GM23338 (cell line): ENCODE measurements at regions not wholly inside any gene's neighbourhood (a gene's known extent, or its start where the extent isn't known, plus 50 kb on each side); places are given as distances from the start of the nearest gene placed in this dataset.

Experiments used
- ATAC-seq: fragments of 200-7000 bp; cut with Tn5 transposase; 3 replicates; pipeline ENCODE4 v1.9.1; 2020
- DNase-seq: peaks from one replicate; pipeline ENCODE4 v3.0.0-alpha.2; 2015; ENCODE audit warnings: low spot score
- H2AFZ ChIP-seq: fragments of 200-600 bp; sonication (generic); 2 replicates; pipeline ENCODE4 v1.8.0; 2016; ENCODE audit warnings: antibody characterized with exemption, mild to moderate bottlenecking, moderate library complexity
- H3F3A ChIP-seq: fragments of 200-600 bp; sonication (generic); replicated peaks from 2 replicates; pipeline ENCODE4 v1.8.0; 2017; ENCODE audit warnings: antibody characterized with exemption, mixed run types, low read depth
- H3K27ac ChIP-seq: fragments of 200-600 bp; sonication (generic); 2 replicates; pipeline ENCODE4 v1.6.1; 2016; ENCODE audit warnings: low read depth
- H3K27me3 ChIP-seq: fragments of 200-600 bp; sonication (generic); 2 replicates; pipeline ENCODE4 v1.8.0; 2016; ENCODE audit warnings: mild to moderate bottlenecking, mixed run types, moderate library complexity; ENCODE audit not compliant: insufficient read depth
- H3K36me3 ChIP-seq: fragments of 200-600 bp; sonication (generic); 2 replicates; pipeline ENCODE4 v1.8.0; 2016; ENCODE audit warnings: mild to moderate bottlenecking; ENCODE audit not compliant: insufficient read depth
- H3K4me1 ChIP-seq: fragments of 200-600 bp; sonication (generic); 2 replicates; pipeline ENCODE4 v1.8.0; 2016; ENCODE audit warnings: mild to moderate bottlenecking, moderate library complexity; ENCODE audit not compliant: insufficient read depth
- H3K4me2 ChIP-seq: fragments of 200-600 bp; sonication (generic); 2 replicates; pipeline ENCODE4 v1.7.1; 2017; ENCODE audit warnings: mixed run types
- H3K4me3 ChIP-seq: fragments of 200-600 bp; sonication (generic); 2 replicates; pipeline ENCODE4 v1.6.1; 2016; ENCODE audit warnings: mixed run types
- H3K79me2 ChIP-seq: fragments of 200-600 bp; sonication (generic); replicated peaks from 2 replicates; pipeline ENCODE4 v1.8.0; 2017; ENCODE audit warnings: mild to moderate bottlenecking; ENCODE audit not compliant: insufficient read depth
- H3K9me2 ChIP-seq: fragments of 200-600 bp; sonication (generic); 2 replicates; pipeline ENCODE4 v1.8.0; 2017; ENCODE audit not compliant: insufficient read depth
- H4K20me1 ChIP-seq: fragments of 200-600 bp; sonication (generic); replicated peaks from 2 replicates; pipeline ENCODE4 v1.8.0; 2017; ENCODE audit warnings: mild to moderate bottlenecking; ENCODE audit not compliant: insufficient read depth
- H3K27ac Mint-ChIP-seq: 2 replicates; pipeline ENCODE4 v1.8.0; 2020; ENCODE audit warnings: inconsistent platforms, mild to moderate bottlenecking, moderate library complexity, mixed read lengths
- H3K27me3 Mint-ChIP-seq: 3 replicates; pipeline ENCODE4 v1.8.0; 2022; ENCODE audit warnings: low read depth, mild to moderate bottlenecking, moderate library complexity, mixed read lengths, inconsistent platforms; ENCODE audit not compliant: insufficient read depth, poor library complexity
- H3K36me3 Mint-ChIP-seq: 3 replicates; pipeline ENCODE4 v1.8.0; 2021; ENCODE audit warnings: low read depth, mild to moderate bottlenecking, inconsistent platforms, moderate library complexity, mixed read lengths
- H3K4me1 Mint-ChIP-seq: 3 replicates; pipeline ENCODE4 v1.8.0; 2020; ENCODE audit warnings: mild to moderate bottlenecking, inconsistent platforms, mixed read lengths
- H3K4me3 Mint-ChIP-seq: 3 replicates; pipeline ENCODE4 v1.8.0; 2021; ENCODE audit warnings: moderate library complexity, mild to moderate bottlenecking, inconsistent platforms, mixed read lengths
- H3K9me3 Mint-ChIP-seq: 3 replicates; pipeline ENCODE4 v1.8.0; 2020; ENCODE audit warnings: moderate library complexity, mild to moderate bottlenecking, inconsistent platforms, mixed read lengths
- CREB1 ChIP-seq: fragments of 250-450 bp; sonication (Bioruptor Pico); IDR thresholded peaks from 2 replicates; pipeline ENCODE4 v1.5.0; 2020; ENCODE audit warnings: low read depth, mild to moderate bottlenecking, moderate library complexity
- JUNB ChIP-seq: IDR thresholded peaks from one replicate; pipeline ENCODE4 v1.6.1; 2016; ENCODE audit warnings: antibody characterized with exemption; ENCODE audit not compliant: unreplicated experiment
- POLR2AphosphoS5 ChIP-seq: IDR thresholded peaks from 2 replicates; pipeline ENCODE4 v1.6.1; 2016; ENCODE audit warnings: antibody characterized with exemption, low read depth
- STAT1 ChIP-seq: IDR thresholded peaks from one replicate; pipeline ENCODE4 v1.6.1; 2016; ENCODE audit warnings: antibody characterized with exemption; ENCODE audit not compliant: unreplicated experiment
- ZNF114 ChIP-seq: fragments of 250-450 bp; sonication (Bioruptor Pico); IDR thresholded peaks from 2 replicates; pipeline ENCODE4 v1.5.0; 2020; ENCODE audit warnings: mild to moderate bottlenecking, moderate library complexity
- TF ChIP-seq, protein P1 (sequence below): IDR thresholded peaks from 2 replicates; pipeline ENCODE4 v1.6.1; 2016; ENCODE audit warnings: antibody characterized with exemption
- TF ChIP-seq, protein P2 (sequence below): fragments of 250-450 bp; sonication (Bioruptor Pico); IDR thresholded peaks from 2 replicates; pipeline ENCODE4 v1.5.0; 2020; ENCODE audit warnings: mild to moderate bottlenecking, moderate library complexity
- TF ChIP-seq, protein P3 (sequence below), 2 experiments: fragments of 200-600 bp in 1 of 2; sonication (generic) in 1 of 2; conservative IDR thresholded peaks; 2 replicates each; pipeline versions ENCODE4 v1.5.1 to v1.6.1; 2016 to 2017; ENCODE audit warnings: antibody characterized with exemption in 2 of 2, low read depth in 2 of 2, mild to moderate bottlenecking in 2 of 2, moderate library complexity in 1 of 2

DNA sequence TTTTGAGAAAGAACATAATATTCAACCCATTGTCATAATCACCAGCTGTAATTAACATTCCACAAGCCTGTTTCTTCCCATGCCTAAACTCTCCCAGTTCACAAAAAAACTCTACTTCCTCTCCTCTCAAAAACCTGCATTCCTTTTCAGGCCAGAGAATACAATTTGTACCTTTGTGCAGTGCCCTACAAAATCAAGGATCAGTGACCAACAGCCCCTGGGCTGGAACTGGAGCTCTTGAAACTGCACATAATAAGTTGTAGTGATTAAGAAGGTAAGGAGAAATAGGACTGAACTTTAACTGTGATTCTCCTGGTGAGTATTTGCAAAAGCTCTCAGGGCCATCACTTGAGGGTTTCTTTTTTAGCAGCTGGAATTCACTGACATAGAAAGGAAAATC lies 472.7 kb downstream of the RFC3 start (continued):
- TF ChIP-seq, protein P1, sequence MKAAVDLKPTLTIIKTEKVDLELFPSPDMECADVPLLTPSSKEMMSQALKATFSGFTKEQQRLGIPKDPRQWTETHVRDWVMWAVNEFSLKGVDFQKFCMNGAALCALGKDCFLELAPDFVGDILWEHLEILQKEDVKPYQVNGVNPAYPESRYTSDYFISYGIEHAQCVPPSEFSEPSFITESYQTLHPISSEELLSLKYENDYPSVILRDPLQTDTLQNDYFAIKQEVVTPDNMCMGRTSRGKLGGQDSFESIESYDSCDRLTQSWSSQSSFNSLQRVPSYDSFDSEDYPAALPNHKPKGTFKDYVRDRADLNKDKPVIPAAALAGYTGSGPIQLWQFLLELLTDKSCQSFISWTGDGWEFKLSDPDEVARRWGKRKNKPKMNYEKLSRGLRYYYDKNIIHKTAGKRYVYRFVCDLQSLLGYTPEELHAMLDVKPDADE, result no peak
- TF ChIP-seq STAT1 (no peak), POLR2AphosphoS5 (no peak), CREB1 (CRISPR knock-in tag) (no peak), ZNF114 (CRISPR knock-in tag) (no peak)
- TF ChIP-seq, protein P2, sequence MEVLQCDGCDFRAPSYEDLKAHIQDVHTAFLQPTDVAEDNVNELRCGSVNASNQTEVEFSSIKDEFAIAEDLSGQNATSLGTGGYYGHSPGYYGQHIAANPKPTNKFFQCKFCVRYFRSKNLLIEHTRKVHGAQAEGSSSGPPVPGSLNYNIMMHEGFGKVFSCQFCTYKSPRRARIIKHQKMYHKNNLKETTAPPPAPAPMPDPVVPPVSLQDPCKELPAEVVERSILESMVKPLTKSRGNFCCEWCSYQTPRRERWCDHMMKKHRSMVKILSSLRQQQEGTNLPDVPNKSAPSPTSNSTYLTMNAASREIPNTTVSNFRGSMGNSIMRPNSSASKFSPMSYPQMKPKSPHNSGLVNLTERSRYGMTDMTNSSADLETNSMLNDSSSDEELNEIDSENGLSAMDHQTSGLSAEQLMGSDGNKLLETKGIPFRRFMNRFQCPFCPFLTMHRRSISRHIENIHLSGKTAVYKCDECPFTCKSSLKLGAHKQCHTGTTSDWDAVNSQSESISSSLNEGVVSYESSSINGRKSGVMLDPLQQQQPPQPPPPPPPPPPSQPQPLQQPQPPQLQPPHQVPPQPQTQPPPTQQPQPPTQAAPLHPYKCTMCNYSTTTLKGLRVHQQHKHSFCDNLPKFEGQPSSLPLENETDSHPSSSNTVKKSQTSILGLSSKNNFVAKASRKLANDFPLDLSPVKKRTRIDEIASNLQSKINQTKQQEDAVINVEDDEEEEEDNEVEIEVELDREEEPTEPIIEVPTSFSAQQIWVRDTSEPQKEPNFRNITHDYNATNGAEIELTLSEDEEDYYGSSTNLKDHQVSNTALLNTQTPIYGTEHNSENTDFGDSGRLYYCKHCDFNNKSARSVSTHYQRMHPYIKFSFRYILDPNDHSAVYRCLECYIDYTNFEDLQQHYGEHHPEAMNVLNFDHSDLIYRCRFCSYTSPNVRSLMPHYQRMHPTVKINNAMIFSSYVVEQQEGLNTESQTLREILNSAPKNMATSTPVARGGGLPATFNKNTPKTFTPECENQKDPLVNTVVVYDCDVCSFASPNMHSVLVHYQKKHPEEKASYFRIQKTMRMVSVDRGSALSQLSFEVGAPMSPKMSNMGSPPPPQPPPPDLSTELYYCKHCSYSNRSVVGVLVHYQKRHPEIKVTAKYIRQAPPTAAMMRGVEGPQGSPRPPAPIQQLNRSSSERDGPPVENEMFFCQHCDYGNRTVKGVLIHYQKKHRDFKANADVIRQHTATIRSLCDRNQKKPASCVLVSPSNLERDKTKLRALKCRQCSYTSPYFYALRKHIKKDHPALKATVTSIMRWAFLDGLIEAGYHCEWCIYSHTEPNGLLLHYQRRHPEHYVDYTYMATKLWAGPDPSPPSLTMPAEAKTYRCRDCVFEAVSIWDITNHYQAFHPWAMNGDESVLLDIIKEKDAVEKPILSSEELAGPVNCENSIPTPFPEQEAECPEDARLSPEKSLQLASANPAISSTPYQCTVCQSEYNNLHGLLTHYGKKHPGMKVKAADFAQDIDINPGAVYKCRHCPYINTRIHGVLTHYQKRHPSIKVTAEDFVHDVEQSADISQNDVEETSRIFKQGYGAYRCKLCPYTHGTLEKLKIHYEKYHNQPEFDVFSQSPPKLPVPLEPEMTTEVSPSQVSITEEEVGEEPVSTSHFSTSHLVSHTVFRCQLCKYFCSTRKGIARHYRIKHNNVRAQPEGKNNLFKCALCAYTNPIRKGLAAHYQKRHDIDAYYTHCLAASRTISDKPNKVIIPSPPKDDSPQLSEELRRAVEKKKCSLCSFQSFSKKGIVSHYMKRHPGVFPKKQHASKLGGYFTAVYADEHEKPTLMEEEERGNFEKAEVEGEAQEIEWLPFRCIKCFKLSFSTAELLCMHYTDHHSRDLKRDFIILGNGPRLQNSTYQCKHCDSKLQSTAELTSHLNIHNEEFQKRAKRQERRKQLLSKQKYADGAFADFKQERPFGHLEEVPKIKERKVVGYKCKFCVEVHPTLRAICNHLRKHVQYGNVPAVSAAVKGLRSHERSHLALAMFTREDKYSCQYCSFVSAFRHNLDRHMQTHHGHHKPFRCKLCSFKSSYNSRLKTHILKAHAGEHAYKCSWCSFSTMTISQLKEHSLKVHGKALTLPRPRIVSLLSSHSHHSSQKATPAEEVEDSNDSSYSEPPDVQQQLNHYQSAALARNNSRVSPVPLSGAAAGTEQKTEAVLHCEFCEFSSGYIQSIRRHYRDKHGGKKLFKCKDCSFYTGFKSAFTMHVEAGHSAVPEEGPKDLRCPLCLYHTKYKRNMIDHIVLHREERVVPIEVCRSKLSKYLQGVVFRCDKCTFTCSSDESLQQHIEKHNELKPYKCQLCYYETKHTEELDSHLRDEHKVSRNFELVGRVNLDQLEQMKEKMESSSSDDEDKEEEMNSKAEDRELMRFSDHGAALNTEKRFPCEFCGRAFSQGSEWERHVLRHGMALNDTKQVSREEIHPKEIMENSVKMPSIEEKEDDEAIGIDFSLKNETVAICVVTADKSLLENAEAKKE (CRISPR knock-in tag), result no peak

DNA sequence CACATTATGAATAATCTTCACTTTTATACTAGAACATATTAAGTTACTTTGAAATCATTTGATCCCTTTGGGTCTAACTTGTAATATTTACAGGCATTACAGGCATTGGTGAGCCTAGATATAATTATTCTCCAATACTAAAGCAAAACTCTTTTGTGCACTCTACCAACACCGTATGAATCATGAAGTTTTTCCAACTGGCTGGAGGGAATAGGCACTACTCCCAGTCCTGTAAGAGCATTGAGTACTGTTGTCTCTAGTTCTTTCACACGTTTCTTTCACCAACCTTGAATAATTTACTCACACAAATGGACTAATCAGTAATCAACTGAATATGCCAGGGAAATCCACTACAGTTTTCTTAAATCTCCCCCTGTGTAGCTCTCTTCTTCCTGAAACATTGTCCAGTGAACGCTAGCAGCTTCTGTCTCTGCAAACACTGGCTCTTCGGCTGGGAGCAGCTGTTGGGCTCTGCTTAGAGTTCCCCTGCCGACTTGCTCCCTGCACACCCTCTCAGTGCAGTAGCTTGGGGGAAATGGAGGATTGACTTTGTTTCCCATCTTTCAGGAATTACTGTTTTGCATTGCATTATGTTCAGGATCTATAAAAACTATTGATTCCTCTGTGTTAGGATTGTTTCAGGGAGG lies 476.7 kb downstream of the RFC3 start:
- Mint-ChIP-seq H3K36me3 (no peaks in the 10 kb centered on the region), H3K4me1 (peaks cover 6% of the 10 kb centered on the region; the same call in 2 of the 3 replicates), H3K27me3 (no peaks in the 10 kb centered on the region), H3K9me3 (no peaks in the 10 kb centered on the region), H3K4me3 (no peak overlapping the region), H3K27ac (no peak overlapping the region)
- no peak for DNase-seq
- ATAC-seq, result 0 out of 3 replicates have a peak, but pooled peaks have one; percentile 32
- no peaks in the 10 kb centered on the region for H3K79me2 ChIP-seq
- H3K4me1 ChIP-seq, result no peaks in the 10 kb centered on the region
- H3K4me3 ChIP-seq, result no peak overlapping the region
- no peaks in the 10 kb centered on the region for H3K36me3 ChIP-seq
- H3K9me2 ChIP-seq, result peaks cover 3% of the 10 kb centered on the region; the same call in 1 of the 2 replicates
- no peaks in the 10 kb centered on the region for H4K20me1 ChIP-seq
- no peak overlapping the region for H3K4me2 ChIP-seq
- H2AFZ ChIP-seq, result peak overlapping the region; percentile 33; the same call in 1 of the 2 replicates
- H3K27ac ChIP-seq, result no peak overlapping the region
- no peaks in the 10 kb centered on the region for H3F3A ChIP-seq
- H3K27me3 ChIP-seq, result no peaks in the 10 kb centered on the region
- TF ChIP-seq, protein P3, sequence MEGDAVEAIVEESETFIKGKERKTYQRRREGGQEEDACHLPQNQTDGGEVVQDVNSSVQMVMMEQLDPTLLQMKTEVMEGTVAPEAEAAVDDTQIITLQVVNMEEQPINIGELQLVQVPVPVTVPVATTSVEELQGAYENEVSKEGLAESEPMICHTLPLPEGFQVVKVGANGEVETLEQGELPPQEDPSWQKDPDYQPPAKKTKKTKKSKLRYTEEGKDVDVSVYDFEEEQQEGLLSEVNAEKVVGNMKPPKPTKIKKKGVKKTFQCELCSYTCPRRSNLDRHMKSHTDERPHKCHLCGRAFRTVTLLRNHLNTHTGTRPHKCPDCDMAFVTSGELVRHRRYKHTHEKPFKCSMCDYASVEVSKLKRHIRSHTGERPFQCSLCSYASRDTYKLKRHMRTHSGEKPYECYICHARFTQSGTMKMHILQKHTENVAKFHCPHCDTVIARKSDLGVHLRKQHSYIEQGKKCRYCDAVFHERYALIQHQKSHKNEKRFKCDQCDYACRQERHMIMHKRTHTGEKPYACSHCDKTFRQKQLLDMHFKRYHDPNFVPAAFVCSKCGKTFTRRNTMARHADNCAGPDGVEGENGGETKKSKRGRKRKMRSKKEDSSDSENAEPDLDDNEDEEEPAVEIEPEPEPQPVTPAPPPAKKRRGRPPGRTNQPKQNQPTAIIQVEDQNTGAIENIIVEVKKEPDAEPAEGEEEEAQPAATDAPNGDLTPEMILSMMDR (conservative IDR thresholded peaks at IDR 0.05; ENCODE audit: low read depth in 2 of 2), result no peak
- TF ChIP-seq STAT1 (no peak), JUNB (no peak)
- TF ChIP-seq, protein P1, result no peak
